Hepatocyte (in vitro differentiated cells): ENCODE measurements at regions not wholly inside any gene's neighbourhood (a gene's known extent, or its start where the extent isn't known, plus 50 kb on each side); places are given as distances from the start of the nearest gene placed in this dataset.

Experiments
- DNase-seq: peaks from one replicate; pipeline ENCODE4 v3.0.0-alpha.2; 2016; ENCODE audit warnings: low spot score
- H2AFZ ChIP-seq: fragments of 200-600 bp; sonication (generic); 2 replicates; pipeline ENCODE4 v1.6.0; 2016; ENCODE audit warnings: antibody characterized with exemption, mild to moderate bottlenecking
- H3K27ac ChIP-seq: fragments of 200-600 bp; sonication (generic); 2 replicates; pipeline ENCODE4 v1.5.1; 2016; ENCODE audit warnings: mild to moderate bottlenecking
- H3K27me3 ChIP-seq: fragments of 200-600 bp; sonication (generic); 2 replicates; pipeline ENCODE4 v1.6.1; 2016
- H3K36me3 ChIP-seq: fragments of 200-600 bp; sonication (generic); replicated peaks from 2 replicates; pipeline ENCODE4 v1.5.1; 2016; ENCODE audit warnings: low read depth; ENCODE audit not compliant: insufficient read depth
- H3K4me1 ChIP-seq: fragments of 200-600 bp; sonication (generic); 2 replicates; pipeline ENCODE4 v1.5.1; 2016; ENCODE audit warnings: mild to moderate bottlenecking, moderate library complexity; ENCODE audit not compliant: insufficient read depth
- H3K4me2 ChIP-seq: fragments of 200-600 bp; sonication (generic); 2 replicates; pipeline ENCODE4 v1.6.0; 2016
- H3K4me3 ChIP-seq: fragments of 200-600 bp; sonication (generic); 2 replicates; pipeline ENCODE4 v1.5.1; 2016; ENCODE audit warnings: mild to moderate bottlenecking
- H3K79me2 ChIP-seq: fragments of 200-600 bp; sonication (generic); 2 replicates; pipeline ENCODE4 v1.6.0; 2017; ENCODE audit warnings: mild to moderate bottlenecking
- H3K9me2 ChIP-seq: fragments of 200-600 bp; sonication (generic); replicated peaks from 2 replicates; pipeline ENCODE4 v1.6.0; 2017; ENCODE audit warnings: mild to moderate bottlenecking; ENCODE audit not compliant: insufficient read depth
- H3K9me3 ChIP-seq: fragments of 200-600 bp; sonication (generic); 2 replicates; pipeline ENCODE4 v1.5.1; 2016; ENCODE audit warnings: low read depth, mild to moderate bottlenecking
- H4K20me1 ChIP-seq: fragments of 200-600 bp; sonication (generic); 2 replicates; pipeline ENCODE4 v1.6.0; 2016; ENCODE audit warnings: mild to moderate bottlenecking; ENCODE audit not compliant: insufficient read depth, poor library complexity, severe bottlenecking
- CTCF ChIP-seq: fragments of 200-600 bp; sonication (generic); IDR thresholded peaks from 2 replicates; pipeline ENCODE4 v1.5.1; 2016; ENCODE audit warnings: antibody characterized with exemption, mild to moderate bottlenecking; ENCODE audit not compliant: poor library complexity
- EZH2 ChIP-seq: fragments of 200-600 bp; sonication (generic); IDR thresholded peaks from 2 replicates; pipeline ENCODE4 v1.6.1; 2016; ENCODE audit warnings: antibody characterized with exemption, mild to moderate bottlenecking, borderline replicate concordance
- EZH2phosphoT487 ChIP-seq: fragments of 200-600 bp; sonication (generic); IDR thresholded peaks from one replicate; pipeline ENCODE4 v1.6.1; 2018; ENCODE audit warnings: antibody characterized with exemption, mild to moderate bottlenecking, low read depth, moderate library complexity; ENCODE audit not compliant: unreplicated experiment, severe bottlenecking
- WGBS: methylation state at CpG from one replicate; pipeline ENCODE4 v1.1.6; 2016; ENCODE audit warnings: low lambda C conversion rate; ENCODE audit errors: missing lambda C conversion rate; 5-methylcytosine and 5-hydroxymethylcytosine counted together

- Histone ChIP-seq H3K4me2 (no peak overlapping the region), H3K9me3 (no peaks in the 10 kb centered on the region), H3K4me1 (no peaks in the 10 kb centered on the region), H3K79me2 (no peaks in the 10 kb centered on the region), H2AFZ (no peak overlapping the region), H3K36me3 (no peaks in the 10 kb centered on the region), H3K9me2 (no peaks in the 10 kb centered on the region), H4K20me1 (no peaks in the 10 kb centered on the region), H3K27me3 (no peaks in the 10 kb centered on the region), H3K27ac (no peak overlapping the region), H3K4me3 (no peak overlapping the region)
- no peak for TF ChIP-seq CTCF
- no peak for TF ChIP-seq EZH2
- no peak for TF ChIP-seq EZH2phosphoT487
- DNase-seq, result no peak
- 62% methylated on average over 1 of the region's 1 CpG for WGBS
These were observed 58.8 kb upstream of the PTGFR start for GRCh38 chr1:78432016-78432415.

GRCh38 chr1:78434351-78434750 lies 56.4 kb upstream of the PTGFR start:
- TF ChIP-seq CTCF (no peak), EZH2 (no peak), EZH2phosphoT487 (no peak)
- WGBS, result 74% methylated on average over 2 of the region's 2 CpGs

GRCh38 chr1:78436961-78437360 lies 53.8 kb upstream of the PTGFR start:
- no peaks in the 10 kb centered on the region for H4K20me1 ChIP-seq
- 48% methylated on average over 1 of the region's 1 CpG for WGBS
- no peak overlapping the region for H3K4me2 ChIP-seq
- no peak overlapping the region for H2AFZ ChIP-seq
- no peaks in the 10 kb centered on the region for H3K79me2 ChIP-seq
- no peak overlapping the region for H3K4me3 ChIP-seq
- DNase-seq, result no peak
- TF ChIP-seq CTCF, result no peak
- no peak for TF ChIP-seq EZH2phosphoT487
- no peak for TF ChIP-seq EZH2
- H3K4me1 ChIP-seq, result no peaks in the 10 kb centered on the region
- H3K27ac ChIP-seq, result no peak overlapping the region
- no peaks in the 10 kb centered on the region for H3K9me2 ChIP-seq
- no peaks in the 10 kb centered on the region for H3K9me3 ChIP-seq
- no peaks in the 10 kb centered on the region for H3K27me3 ChIP-seq
- H3K36me3 ChIP-seq, result no peaks in the 10 kb centered on the region

More at GRCh38 chr1:78434351-78434750, 56.4 kb upstream of the PTGFR start:
- no peaks in the 10 kb centered on the region for H3K9me2 ChIP-seq
- no peaks in the 10 kb centered on the region for H3K36me3 ChIP-seq
- H3K9me3 ChIP-seq, result no peaks in the 10 kb centered on the region
- H4K20me1 ChIP-seq, result no peaks in the 10 kb centered on the region
- no peak overlapping the region for H3K4me2 ChIP-seq
- no peak for DNase-seq
- H3K27me3 ChIP-seq, result no peaks in the 10 kb centered on the region
- H2AFZ ChIP-seq, result no peak overlapping the region
- H3K79me2 ChIP-seq, result no peaks in the 10 kb centered on the region
- H3K4me3 ChIP-seq, result no peak overlapping the region
- no peaks in the 10 kb centered on the region for H3K4me1 ChIP-seq
- H3K27ac ChIP-seq, result no peak overlapping the region

GRCh38 chr1:78437396-78437795 lies 53.4 kb upstream of the PTGFR start:
- H3K4me1 ChIP-seq, result no peaks in the 10 kb centered on the region
- H3K27ac ChIP-seq, result no peak overlapping the region
- TF ChIP-seq EZH2, result no peak
- no peak for TF ChIP-seq CTCF
- TF ChIP-seq EZH2phosphoT487, result no peak
- H3K4me3 ChIP-seq, result no peak overlapping the region
- H3K27me3 ChIP-seq, result no peaks in the 10 kb centered on the region
- H3K4me2 ChIP-seq, result no peak overlapping the region
- 40% methylated on average over 5 of the region's 5 CpGs for WGBS
- no peak overlapping the region for H2AFZ ChIP-seq
- no peaks in the 10 kb centered on the region for H3K36me3 ChIP-seq
- no peaks in the 10 kb centered on the region for H4K20me1 ChIP-seq
- DNase-seq, result no peak
- no peaks in the 10 kb centered on the region for H3K79me2 ChIP-seq
- no peaks in the 10 kb centered on the region for H3K9me3 ChIP-seq
- H3K9me2 ChIP-seq, result no peaks in the 10 kb centered on the region
